SIG-M5 treated with dmso at 0.1 percent for 504 hours (cell line): ENCODE measurements at regions not wholly inside any gene's neighbourhood (a gene's known extent, or its start where the extent isn't known, plus 50 kb on each side); places are given as distances from the start of the nearest gene placed in this dataset.

Experiments
- DNase-seq: peaks from one replicate; lab custom pipeline; 2025; ENCODE audit not compliant: unreplicated experiment; lab: John Stamatoyannopoulos, UW

- DNase-seq: no peak
Measured at GRCh38 chr6:145003145-145003544, 718.0 kb downstream of the UTRN start.

GRCh38 chr6:145006914-145007313 lies 721.8 kb downstream of the UTRN start:
- no peak for DNase-seq

GRCh38 chr6:145008715-145009114 lies 723.6 kb downstream of the UTRN start:
- no peak for DNase-seq

GRCh38 chr6:145009711-145010110 lies 724.6 kb downstream of the UTRN start:
- DNase-seq: no peak

- no peak for DNase-seq
Measured at GRCh38 chr6:145012039-145012662, 723.2 kb downstream of the EPM2A start.

GRCh38 chr6:145015739-145016558 lies 719.4 kb downstream of the EPM2A start:
- peak; percentile 76 for DNase-seq

GRCh38 chr6:145017051-145017450 lies 718.3 kb downstream of the EPM2A start:
- no peak for DNase-seq

GRCh38 chr6:145017516-145017915 lies 717.8 kb downstream of the EPM2A start:
- DNase-seq: peak; percentile 10

- DNase-seq: no peak
Measured at GRCh38 chr6:145018027-145018426, 717.3 kb downstream of the EPM2A start.

- DNase-seq: no peak
Measured at GRCh38 chr6:145020114-145020513, 715.2 kb downstream of the EPM2A start.

- DNase-seq: no peak
Measured at GRCh38 chr6:145020543-145020942, 714.8 kb downstream of the EPM2A start.

- no peak for DNase-seq
Measured at GRCh38 chr6:145022199-145022796, 713.0 kb downstream of the EPM2A start.

GRCh38 chr6:145023116-145023726 lies 712.1 kb downstream of the EPM2A start:
- no peak for DNase-seq

- no peak for DNase-seq
Measured at GRCh38 chr6:145025488-145025887, 709.8 kb downstream of the EPM2A start.

- no peak for DNase-seq
Measured at GRCh38 chr6:145026267-145026679, 709.0 kb downstream of the EPM2A start.

- DNase-seq: peak; percentile 50
Measured at GRCh38 chr6:145028144-145028818, 707.0 kb downstream of the EPM2A start.

- DNase-seq: no peak
Measured at GRCh38 chr6:145031001-145031400, 704.3 kb downstream of the EPM2A start.

- peak; percentile 19 for DNase-seq
Measured at GRCh38 chr6:145031962-145032361, 703.4 kb downstream of the EPM2A start.

GRCh38 chr6:145032562-145033145 lies 702.7 kb downstream of the EPM2A start:
- DNase-seq: no peak

- DNase-seq: no peak
Measured at GRCh38 chr6:145034664-145035063, 700.7 kb downstream of the EPM2A start.

- DNase-seq: no peak
Measured at GRCh38 chr6:145036236-145036635, 699.1 kb downstream of the EPM2A start.
